GM12878 (cell line): ENCODE measurements at regions not wholly inside any gene's neighbourhood (a gene's known extent, or its start where the extent isn't known, plus 50 kb on each side); places are given as distances from the start of the nearest gene placed in this dataset.

Experiments used
- ATAC-seq: fragments of 200-7000 bp; cut with Tn5 transposase; 3 replicates; pipeline ENCODE4 v1.9.1; 2020; ENCODE audit warnings: mild to moderate bottlenecking, moderate library complexity
- BruUV-seq: library from RNA; stranded (reverse); fragments of 400-500 nt; replicated peaks from 2 replicates; lab custom pipeline; 2021; lab: Mats Ljungman, UMichigan
- CTCF ChIA-PET: fragments of 300-600 bp; sonication (Branson Sonifier 250); formaldehyde crosslinking; extraction: SDS; loops from one replicate; lab custom pipeline; 2021; ENCODE audit warnings: inconsistent platforms; lab: Yijun Ruan, JAX
- POLR2A ChIA-PET: fragments of 350-600 bp; formaldehyde crosslinking; extraction: SDS; loops from one replicate; lab custom pipeline; 2021; ENCODE audit warnings: inconsistent platforms; lab: Charles Lee
- RAD21 ChIA-PET: fragments of 300-600 bp; sonication (Branson Sonifier 250); formaldehyde crosslinking; loops from one replicate; lab custom pipeline; 2023; ENCODE audit warnings: antibody characterized with exemption; ENCODE audit not compliant: unreplicated experiment; lab: Charles Lee
- SMC1A ChIA-PET: fragments of 300-600 bp; sonication (Branson Sonifier 250); formaldehyde crosslinking; loops from one replicate; lab custom pipeline; 2023; ENCODE audit not compliant: unreplicated experiment, uncharacterized antibody; lab: Charles Lee
- DNase-seq: peaks from one replicate; pipeline ENCODE4 v3.0.0-alpha.2; 2011; ENCODE audit warnings: low read depth, low spot score
- FAIRE-seq: peaks from 3 replicates; lab custom pipeline; 2011; peaks lifted over from hg19 to GRCh38; lab: Jason Lieb, UNC
- H2AFZ ChIP-seq: 2 replicates; pipeline ENCODE4 v1.6.0; 2011; ENCODE audit warnings: low read depth, low read length, control low read depth; ENCODE audit not compliant: control insufficient read depth
- H3K27ac ChIP-seq: 2 replicates; pipeline ENCODE4 v1.5.1; 2011; ENCODE audit warnings: control low read depth; ENCODE audit not compliant: control insufficient read depth, insufficient read depth
- H3K27me3 ChIP-seq, 2 experiments: replicated peaks in 1 of 2; 2 replicates each; pipeline versions ENCODE4 v1.6.0 to v1.6.1; 2011; ENCODE audit warnings: low read length in 1 of 2; ENCODE audit not compliant: control insufficient read depth in 2 of 2, insufficient read depth in 2 of 2
- H3K36me3 ChIP-seq, 2 experiments: 2 replicates each; pipeline ENCODE4 v1.5.1; 2011; ENCODE audit warnings: low read length in 1 of 2; ENCODE audit not compliant: control insufficient read depth in 2 of 2, insufficient read depth in 2 of 2
- H3K4me1 ChIP-seq: 2 replicates; pipeline ENCODE4 v1.6.1; 2011; ENCODE audit warnings: mild to moderate bottlenecking, low read length, moderate library complexity, mixed read lengths; ENCODE audit not compliant: control insufficient read depth, insufficient read depth
- H3K4me2 ChIP-seq: 2 replicates; pipeline ENCODE4 v1.6.0; 2011; ENCODE audit warnings: control low read depth; ENCODE audit not compliant: control insufficient read depth, insufficient read depth
- H3K4me3 ChIP-seq: fragments of 200-600 bp; sonication (generic); 2 replicates; pipeline ENCODE4 v1.5.1; 2016
- H3K79me2 ChIP-seq: 2 replicates; pipeline ENCODE4 v1.6.0; 2011; ENCODE audit warnings: low read length; ENCODE audit not compliant: control insufficient read depth, insufficient read depth
- H3K9ac ChIP-seq: 2 replicates; pipeline ENCODE4 v1.8.0; 2011; ENCODE audit warnings: low read length, control low read depth, mixed read lengths; ENCODE audit not compliant: control insufficient read depth, insufficient read depth
- H3K9me3 ChIP-seq: replicated peaks from 3 replicates; pipeline ENCODE4 v1.5.1; 2011; ENCODE audit warnings: mild to moderate bottlenecking, low read length; ENCODE audit not compliant: control insufficient read depth, insufficient read depth
- H4K20me1 ChIP-seq: 2 replicates; pipeline ENCODE4 v1.6.0; 2011; ENCODE audit not compliant: control insufficient read depth, insufficient read depth
- BACH1 ChIP-seq: fragments of 450-650 bp; IDR thresholded peaks from 2 replicates; pipeline ENCODE4 v1.6.1; 2017; ENCODE audit warnings: mild to moderate bottlenecking, borderline replicate concordance
- BMI1 ChIP-seq: fragments of 450-650 bp; IDR thresholded peaks from 2 replicates; pipeline ENCODE4 v1.6.1; 2016; ENCODE audit warnings: mild to moderate bottlenecking, moderate library complexity, borderline replicate concordance
- GATAD2B ChIP-seq: fragments of 450-650 bp; conservative IDR thresholded peaks from 2 replicates; pipeline ENCODE4 v1.6.1; 2017; ENCODE audit warnings: low read depth, mild to moderate bottlenecking, moderate library complexity
- HDAC2 ChIP-seq: fragments of 200-600 bp; sonication (generic); IDR thresholded peaks from 2 replicates; pipeline ENCODE4 v1.6.1; 2017
- HSF1 ChIP-seq: fragments of 150-350 bp; IDR thresholded peaks from 2 replicates; pipeline ENCODE4 v1.6.1; 2014; ENCODE audit warnings: mild to moderate bottlenecking, low read depth, low read length
- MAX ChIP-seq: IDR thresholded peaks from 2 replicates; pipeline ENCODE4 v1.6.1; 2012; ENCODE audit warnings: low read depth, low read length, improper control_type of control experiment
- MLLT1 ChIP-seq: fragments of 450-650 bp; IDR thresholded peaks from 2 replicates; pipeline ENCODE4 v1.6.1; 2016; ENCODE audit warnings: mild to moderate bottlenecking
- PBX3 ChIP-seq: IDR thresholded peaks from 2 replicates; pipeline ENCODE4 v1.6.1; 2011; ENCODE audit warnings: mild to moderate bottlenecking, low read depth, low read length, moderate library complexity; ENCODE audit not compliant: insufficient replicate concordance
- POLR2AphosphoS2 ChIP-seq: IDR thresholded peaks from 2 replicates; pipeline ENCODE4 v1.6.1; 2011; ENCODE audit warnings: low read depth, mild to moderate bottlenecking, low read length, improper control_type of control experiment, moderate library complexity
- RBBP5 ChIP-seq: fragments of 200-600 bp; sonication (generic); conservative IDR thresholded peaks from 2 replicates; pipeline ENCODE4 v1.6.1; 2016
- RELB ChIP-seq: fragments of 450-650 bp; IDR thresholded peaks from 2 replicates; pipeline ENCODE4 v1.6.1; 2017; ENCODE audit warnings: low read depth, mild to moderate bottlenecking, moderate library complexity
- SMARCA5 ChIP-seq: fragments of 450-650 bp; IDR thresholded peaks from 2 replicates; pipeline ENCODE4 v1.6.1; 2017; ENCODE audit warnings: mild to moderate bottlenecking
- WGBS: methylation state at CpG from one replicate; pipeline ENCODE4 v1.1.6; 2016; ENCODE audit warnings: low lambda C conversion rate; ENCODE audit not compliant: insufficient replicate concordance, insufficient coverage; ENCODE audit errors: missing lambda C conversion rate; 5-methylcytosine and 5-hydroxymethylcytosine counted together
- in situ Hi-C: fragments of 300-500 bp; cut with MboI; formaldehyde crosslinking; loops from 9 replicates; pipeline ENCODE4 v1.14.3; 2018; ENCODE audit warnings: mixed read lengths
- intact Hi-C: fragments of 100-400 bp; cut with micrococcal nuclease; formaldehyde crosslinking; loops from one replicate; pipeline ENCODE4 v1.14.2; 2022; ENCODE audit not compliant: unreplicated experiment

- no peak for FAIRE-seq
Observed at GRCh38 chr7:68692511-68692910, 905.8 kb upstream of the AUTS2 start.

GRCh38 chr7:68694656-68695055, 903.6 kb upstream of the AUTS2 start:
- H3K4me2 ChIP-seq = no peak overlapping the region
- H3K4me3 ChIP-seq = no peak overlapping the region
- no peak overlapping the region for H2AFZ ChIP-seq
- no peaks in the 10 kb centered on the region for H4K20me1 ChIP-seq
- H3K27me3 ChIP-seq = no peaks in the 10 kb centered on the region
- FAIRE-seq (no peak), ATAC-seq (no peak), DNase-seq (no peak)
- intact Hi-C loops (no loop called here), in situ Hi-C loops (no loop called here)
- BruUV-seq = no TSS peak
- no peaks in the 10 kb centered on the region for H3K9me3 ChIP-seq
- 0% methylated on average over 1 of the region's 1 CpG for WGBS
- H3K36me3 ChIP-seq = no peaks in the 10 kb centered on the region
- H3K79me2 ChIP-seq = no peaks in the 10 kb centered on the region
- no peak overlapping the region for H3K27ac ChIP-seq
- H3K9ac ChIP-seq = no peak overlapping the region
- ChIA-PET SMC1A (no interaction called here), CTCF (no interaction called here), RAD21 (no interaction called here), POLR2A (no interaction called here)
- H3K4me1 ChIP-seq = no peaks in the 10 kb centered on the region
- TF ChIP-seq SMARCA5 = no peak
- TF ChIP-seq BMI1 = no peak
- no peak for TF ChIP-seq MLLT1
- no peak for TF ChIP-seq HDAC2
- no peak for TF ChIP-seq RELB
- no peak for TF ChIP-seq PBX3
- no peak for TF ChIP-seq MAX
- no peak for TF ChIP-seq RBBP5
- no peak for TF ChIP-seq BACH1

More at GRCh38 chr7:68692511-68692910, 905.8 kb upstream of the AUTS2 start:
- Histone ChIP-seq H3K4me1 (no peaks in the 10 kb centered on the region), H3K9me3 (no peaks in the 10 kb centered on the region; the same call in 2 of the 3 replicates), H3K9ac (no peak overlapping the region), H4K20me1 (no peaks in the 10 kb centered on the region), H3K27me3 (no peaks in the 10 kb centered on the region), H2AFZ (no peak overlapping the region), H3K4me2 (no peak overlapping the region), H3K36me3 (no peaks in the 10 kb centered on the region)
- in situ Hi-C loops = no loop called here
- BruUV-seq = no TSS peak
- RAD21 ChIA-PET = no interaction called here
- CTCF ChIA-PET = no interaction called here
- SMC1A ChIA-PET = no interaction called here
- POLR2A ChIA-PET = no interaction called here
- 1% methylated on average over 4 of the region's 4 CpGs for WGBS
- TF ChIP-seq POLR2AphosphoS2 (no peak), HSF1 (no peak), GATAD2B (no peak)
- TF ChIP-seq, all 136 proteins: peak for 0
- DNase-seq = no peak
- ATAC-seq = no peak
- H3K79me2 ChIP-seq = no peaks in the 10 kb centered on the region
- H3K27ac ChIP-seq = no peak overlapping the region
- H3K4me3 ChIP-seq = no peak overlapping the region
- intact Hi-C loops = no loop called here
